SK-N-SH (cell line): ENCODE measurements at regions not wholly inside any gene's neighbourhood (a gene's known extent, or its start where the extent isn't known, plus 50 kb on each side); places are given as distances from the start of the nearest gene placed in this dataset.

ENCODE experiments used
- CHD2 ChIP-seq: fragments of 150-350 bp; IDR thresholded peaks from 2 replicates; pipeline ENCODE4 v1.6.1; 2018; ENCODE audit warnings: low read length; ENCODE audit not compliant: partially characterized antibody
- CTCF ChIP-seq: fragments of 200-600 bp; sonication (generic); IDR thresholded peaks from 2 replicates; pipeline ENCODE4 v1.6.1; 2017; ENCODE audit warnings: antibody characterized with exemption, mild to moderate bottlenecking, moderate library complexity
- EP300 ChIP-seq, 2 experiments: IDR thresholded peaks; 2 replicates each; pipeline versions ENCODE4 v1.4.0 to v1.6.1; 2012; ENCODE audit warnings: borderline replicate concordance in 1 of 2, low read depth in 1 of 2, low read length in 1 of 2
- EZH2phosphoT487 ChIP-seq: fragments of 200-600 bp; sonication (generic); IDR thresholded peaks from 2 replicates; pipeline ENCODE4 v1.6.1; 2017; ENCODE audit warnings: low read depth, mixed run types, mild to moderate bottlenecking, antibody characterized with exemption, moderate library complexity, borderline replicate concordance
- FOXM1 ChIP-seq: IDR thresholded peaks from 2 replicates; pipeline ENCODE4 v1.4.0; 2012; ENCODE audit warnings: low read depth, mild to moderate bottlenecking
- JUND ChIP-seq: IDR thresholded peaks from 2 replicates; pipeline ENCODE4 v1.4.0; 2012
- MAX ChIP-seq: IDR thresholded peaks from 2 replicates; pipeline ENCODE4 v1.4.0; 2012; ENCODE audit warnings: low read depth
- MEF2A ChIP-seq: IDR thresholded peaks from 2 replicates; pipeline ENCODE4 v1.4.0; 2012; ENCODE audit warnings: low read depth, borderline replicate concordance
- NFIC ChIP-seq: IDR thresholded peaks from 2 replicates; pipeline ENCODE4 v1.4.0; 2012; ENCODE audit warnings: borderline replicate concordance
- POLR2AphosphoS5 ChIP-seq: IDR thresholded peaks from 2 replicates; pipeline ENCODE4 v1.6.1; 2012; ENCODE audit warnings: low read depth, low read length
- SMC3 ChIP-seq: IDR thresholded peaks from 2 replicates; pipeline ENCODE4 v1.6.1; 2012; ENCODE audit warnings: low read depth, low read length, improper control_type of control experiment
- USF2 ChIP-seq: fragments of 150-350 bp; IDR thresholded peaks from 2 replicates; pipeline ENCODE4 v1.6.1; 2017; ENCODE audit warnings: antibody characterized with exemption, low read length, low read depth, borderline replicate concordance
- TF ChIP-seq, protein P1 (sequence below): IDR thresholded peaks from 2 replicates; pipeline ENCODE4 v1.6.1; 2012; ENCODE audit warnings: mild to moderate bottlenecking, low read depth, low read length, moderate library complexity

DNA sequence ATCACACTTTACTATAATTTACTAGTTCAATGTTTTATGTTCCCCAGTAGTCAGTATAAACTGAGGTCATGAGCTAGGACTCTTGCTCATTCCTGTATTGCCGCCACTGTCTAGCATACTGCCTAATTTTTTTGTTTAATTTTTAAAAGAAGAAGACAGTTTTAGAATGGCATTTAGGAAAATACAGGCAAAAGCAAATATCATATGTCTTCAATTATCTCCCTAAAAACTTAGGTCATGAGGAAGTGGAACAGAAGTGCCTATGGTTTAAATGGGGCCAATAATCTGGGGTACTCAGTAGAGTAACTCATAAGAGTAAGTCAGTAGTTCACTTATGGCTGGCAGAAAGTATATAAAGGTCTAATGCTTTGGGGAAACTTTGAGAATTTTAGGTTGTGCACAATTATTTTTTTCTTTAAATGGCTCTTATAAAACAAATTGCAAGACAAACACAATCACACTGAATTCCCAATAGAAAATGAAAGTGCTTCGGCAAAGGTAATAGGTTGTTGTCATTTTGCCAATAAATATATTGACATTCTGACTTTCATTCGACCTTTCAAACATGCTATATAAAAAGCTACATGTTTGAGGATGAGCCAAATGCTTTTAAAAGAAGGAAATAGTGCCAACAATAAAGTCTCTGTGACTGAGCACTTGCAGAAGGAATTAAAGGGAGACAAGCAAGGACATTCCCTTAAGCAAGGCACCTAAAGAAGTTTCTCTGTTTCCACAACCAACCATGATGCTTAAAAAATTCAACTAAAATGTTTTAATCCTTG, 390.1 kb downstream of the PDGFC start:
- no peak for TF ChIP-seq CTCF
- TF ChIP-seq MAX, result no peak
- no peak for TF ChIP-seq MEF2A
- TF ChIP-seq JUND, result no peak
- no peak for TF ChIP-seq FOXM1
- TF ChIP-seq EP300 (IDR thresholded peaks at IDR 0.05; ENCODE audit: borderline replicate concordance in 1 of 2, low read depth in 1 of 2, low read length in 1 of 2), result no peak
- no peak for TF ChIP-seq CHD2
- no peak for TF ChIP-seq POLR2AphosphoS5
- TF ChIP-seq, protein P1, sequence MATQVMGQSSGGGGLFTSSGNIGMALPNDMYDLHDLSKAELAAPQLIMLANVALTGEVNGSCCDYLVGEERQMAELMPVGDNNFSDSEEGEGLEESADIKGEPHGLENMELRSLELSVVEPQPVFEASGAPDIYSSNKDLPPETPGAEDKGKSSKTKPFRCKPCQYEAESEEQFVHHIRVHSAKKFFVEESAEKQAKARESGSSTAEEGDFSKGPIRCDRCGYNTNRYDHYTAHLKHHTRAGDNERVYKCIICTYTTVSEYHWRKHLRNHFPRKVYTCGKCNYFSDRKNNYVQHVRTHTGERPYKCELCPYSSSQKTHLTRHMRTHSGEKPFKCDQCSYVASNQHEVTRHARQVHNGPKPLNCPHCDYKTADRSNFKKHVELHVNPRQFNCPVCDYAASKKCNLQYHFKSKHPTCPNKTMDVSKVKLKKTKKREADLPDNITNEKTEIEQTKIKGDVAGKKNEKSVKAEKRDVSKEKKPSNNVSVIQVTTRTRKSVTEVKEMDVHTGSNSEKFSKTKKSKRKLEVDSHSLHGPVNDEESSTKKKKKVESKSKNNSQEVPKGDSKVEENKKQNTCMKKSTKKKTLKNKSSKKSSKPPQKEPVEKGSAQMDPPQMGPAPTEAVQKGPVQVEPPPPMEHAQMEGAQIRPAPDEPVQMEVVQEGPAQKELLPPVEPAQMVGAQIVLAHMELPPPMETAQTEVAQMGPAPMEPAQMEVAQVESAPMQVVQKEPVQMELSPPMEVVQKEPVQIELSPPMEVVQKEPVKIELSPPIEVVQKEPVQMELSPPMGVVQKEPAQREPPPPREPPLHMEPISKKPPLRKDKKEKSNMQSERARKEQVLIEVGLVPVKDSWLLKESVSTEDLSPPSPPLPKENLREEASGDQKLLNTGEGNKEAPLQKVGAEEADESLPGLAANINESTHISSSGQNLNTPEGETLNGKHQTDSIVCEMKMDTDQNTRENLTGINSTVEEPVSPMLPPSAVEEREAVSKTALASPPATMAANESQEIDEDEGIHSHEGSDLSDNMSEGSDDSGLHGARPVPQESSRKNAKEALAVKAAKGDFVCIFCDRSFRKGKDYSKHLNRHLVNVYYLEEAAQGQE, result no peak
- TF ChIP-seq NFIC, result peak; percentile 57; the same call in 1 of the 2 replicates
- no peak for TF ChIP-seq USF2
- TF ChIP-seq EZH2phosphoT487, result no peak
- TF ChIP-seq SMC3, result no peak
